CD4-positive, alpha-beta T cell (primary cell): ENCODE measurements at regions not wholly inside any gene's neighbourhood (a gene's known extent, or its start where the extent isn't known, plus 50 kb on each side); places are given as distances from the start of the nearest gene placed in this dataset.

Source experiments
- ATAC-seq: fragments of 200-7000 bp; cut with Tn5 transposase; one replicate; pipeline ENCODE4 v1.10.0; 2022; ENCODE audit warnings: mild to moderate bottlenecking; ENCODE audit not compliant: poor library complexity
- CTCF ChIA-PET: fragments of 350-600 bp; sonication (Branson Sonifier 250); formaldehyde crosslinking; loops from one replicate; lab custom pipeline; 2021; ENCODE audit warnings: antibody characterized with exemption, inconsistent platforms; lab: Charles Lee
- POLR2A ChIA-PET: fragments of 350-600 bp; sonication (Branson Sonifier 250); formaldehyde crosslinking; loops from one replicate; lab custom pipeline; 2021; ENCODE audit warnings: antibody characterized with exemption, inconsistent platforms; lab: Charles Lee
- DNase-seq, 14 experiments: peaks; one replicate each; pipeline ENCODE4 v3.0.0-alpha.2; 2013 to 2020; ENCODE audit warnings: mixed read lengths in 2 of 14
- H3K27ac ChIP-seq, 2 donors: one replicate each; pipeline versions ENCODE4 v1.5.1 to v1.7.0; 2013; ENCODE audit warnings: low read length in 2 of 2, low read depth in 1 of 2, mild to moderate bottlenecking in 1 of 2
- H3K27me3 ChIP-seq, 2 experiments: 1 replicate in 1 of 2; 2 replicates in 1 of 2; pipeline versions ENCODE4 v1.6.1 to v1.7.0; 2013; ENCODE audit warnings: low read length in 2 of 2, control low read depth in 1 of 2, mild to moderate bottlenecking in 1 of 2, moderate library complexity in 1 of 2; ENCODE audit not compliant: insufficient read depth in 2 of 2, control insufficient read depth in 1 of 2
- H3K36me3 ChIP-seq: one replicate; pipeline ENCODE4 v1.6.1; 2013; ENCODE audit warnings: low read length, control low read depth; ENCODE audit not compliant: insufficient read depth
- H3K4me1 ChIP-seq: one replicate; pipeline ENCODE4 v1.6.1; 2013; ENCODE audit warnings: low read length, control low read depth; ENCODE audit not compliant: insufficient read depth
- H3K4me3 ChIP-seq: one replicate; pipeline ENCODE4 v1.5.1; 2013; ENCODE audit warnings: mild to moderate bottlenecking, low read length, moderate library complexity
- H3K9me3 ChIP-seq, 2 experiments: 1 replicate in 1 of 2; 2 replicates in 1 of 2; pipeline versions ENCODE4 v1.6.1 to v1.7.0; 2013; ENCODE audit warnings: low read length in 2 of 2, mild to moderate bottlenecking in 2 of 2, control low read depth in 1 of 2, moderate library complexity in 1 of 2; ENCODE audit not compliant: control insufficient read depth in 1 of 2, insufficient read depth in 1 of 2
- H3K27ac Mint-ChIP-seq: one replicate; pipeline ENCODE4 v1.8.0; 2020; ENCODE audit warnings: mixed read lengths
- H3K27me3 Mint-ChIP-seq: one replicate; pipeline ENCODE4 v1.8.0; 2021; ENCODE audit warnings: mixed read lengths
- H3K36me3 Mint-ChIP-seq: one replicate; pipeline ENCODE4 v1.8.0; 2021; ENCODE audit warnings: low read depth, mixed read lengths
- H3K4me1 Mint-ChIP-seq: one replicate; pipeline ENCODE4 v1.8.0; 2021; ENCODE audit warnings: low read depth, mixed read lengths
- H3K4me3 Mint-ChIP-seq: one replicate; pipeline ENCODE4 v1.8.0; 2020; ENCODE audit warnings: mild to moderate bottlenecking, mixed read lengths
- H3K9me3 Mint-ChIP-seq: one replicate; pipeline ENCODE4 v1.8.0; 2020; ENCODE audit warnings: mixed read lengths
- CTCF ChIP-seq: fragments of 200-600 bp; IDR thresholded peaks from one replicate; pipeline ENCODE4 v1.8.0; 2022; ENCODE audit warnings: antibody characterized with exemption, mild to moderate bottlenecking
- intact Hi-C, 2 experiments: fragments of 100-400 bp; cut with DNase I in 1 of 2; cut with micrococcal nuclease in 1 of 2; formaldehyde crosslinking; loops; one replicate each; pipeline versions ENCODE4 v1.15.1 to v1.9.0; 2023 to 2025; cut with DNase I, micrococcal nuclease

- intact Hi-C loops = no loop called here
- DNase-seq (no peak), ATAC-seq (no peak)
- Mint-ChIP-seq H3K27me3 (no peaks in the 10 kb centered on the region), H3K27ac (no peak overlapping the region), H3K9me3 (peaks cover 8% of the 10 kb centered on the region), H3K36me3 (peaks cover 5% of the 10 kb centered on the region), H3K4me3 (no peak overlapping the region), H3K4me1 (no peaks in the 10 kb centered on the region)
- POLR2A ChIA-PET = no interaction called here
- Histone ChIP-seq H3K9me3 (peaks cover 8 to 13% of the 10 kb centered on the region in 2 experiments), H3K27ac (no peak overlapping the region), H3K27me3 (peaks cover 0 to 4% of the 10 kb centered on the region in 2 experiments), H3K36me3 (no peaks in the 10 kb centered on the region), H3K4me1 (peaks cover 12% of the 10 kb centered on the region), H3K4me3 (no peak overlapping the region)
- CTCF ChIA-PET = interaction anchor here (0.6 kb wide), 1 partner anchor 338 kb away, joined by 3 read pairs; no protein-coding TSS in a partner anchor
- no peak for TF ChIP-seq CTCF
These were observed 316.2 kb downstream of the VRK1 start for GRCh38 chr14:97113339-97113738.

- Histone ChIP-seq H3K4me1 (peaks cover 40% of the 10 kb centered on the region), H3K9me3 (no peaks in the 10 kb centered on the region), H3K27ac (no peak overlapping the region), H3K36me3 (no peaks in the 10 kb centered on the region), H3K4me3 (no peak overlapping the region), H3K27me3 (no peaks in the 10 kb centered on the region)
- CTCF ChIA-PET = no interaction called here
- no peak for DNase-seq
- no peak overlapping the region for H3K27ac Mint-ChIP-seq
- no peaks in the 10 kb centered on the region for H3K27me3 Mint-ChIP-seq
- POLR2A ChIA-PET = no interaction called here
- H3K36me3 Mint-ChIP-seq = no peaks in the 10 kb centered on the region
- ATAC-seq = no peak
- H3K4me1 Mint-ChIP-seq = peaks cover 27% of the 10 kb centered on the region
- no peak overlapping the region for H3K4me3 Mint-ChIP-seq
- no peaks in the 10 kb centered on the region for H3K9me3 Mint-ChIP-seq
- TF ChIP-seq CTCF = no peak
- intact Hi-C loops = no loop called here
These were observed 319.4 kb downstream of the VRK1 start for GRCh38 chr14:97116546-97116945.

GRCh38 chr14:97117693-97118092 lies 320.5 kb downstream of the VRK1 start:
- DNase-seq (no peak), ATAC-seq (no peak)
- no peaks in the 10 kb centered on the region for H3K36me3 ChIP-seq
- Mint-ChIP-seq H3K27ac (no peak overlapping the region), H3K36me3 (no peaks in the 10 kb centered on the region), H3K27me3 (no peaks in the 10 kb centered on the region), H3K4me1 (peaks cover 35% of the 10 kb centered on the region), H3K9me3 (no peaks in the 10 kb centered on the region), H3K4me3 (no peak overlapping the region)
- intact Hi-C loops = no loop called here
- peaks cover 44% of the 10 kb centered on the region for H3K4me1 ChIP-seq
- no peaks in the 10 kb centered on the region for H3K9me3 ChIP-seq
- H3K27ac ChIP-seq = no peak overlapping the region
- no peak overlapping the region for H3K4me3 ChIP-seq
- ChIA-PET CTCF (no interaction called here), POLR2A (no interaction called here)
- no peak for TF ChIP-seq CTCF
- no peaks in the 10 kb centered on the region for H3K27me3 ChIP-seq
